Endothelial cell of umbilical vein (primary cell): ENCODE measurements at regions not wholly inside any gene's neighbourhood (a gene's known extent, or its start where the extent isn't known, plus 50 kb on each side); places are given as distances from the start of the nearest gene placed in this dataset.

ENCODE experiments used
- BruUV-seq: library from RNA; stranded (reverse); fragments of 400-500 nt; replicated peaks from 2 replicates; lab custom pipeline; 2021; lab: Mats Ljungman, UMichigan
- CTCF ChIA-PET: fragments of 300-600, 350-600 bp; sonication (Branson Sonifier 250); formaldehyde crosslinking; loops from one replicate; lab custom pipeline; 2021; ENCODE audit warnings: antibody characterized with exemption, inconsistent platforms; lab: Charles Lee
- POLR2A ChIA-PET: fragments of 300-600, 350-600 bp; sonication (Branson Sonifier 250); formaldehyde crosslinking; loops from one replicate; lab custom pipeline; 2021; ENCODE audit warnings: antibody characterized with exemption, inconsistent platforms; lab: Charles Lee
- DNase-seq: peaks from one replicate; pipeline ENCODE4 v3.0.0-alpha.2; 2011; ENCODE audit warnings: low read depth, low spot score
- FAIRE-seq: peaks from 2 replicates; lab custom pipeline; 2011; peaks lifted over from hg19 to GRCh38; lab: Jason Lieb, UNC
- H2AFZ ChIP-seq: 2 replicates; pipeline ENCODE4 v1.6.0; 2012; ENCODE audit warnings: low read depth, low read length, control low read depth, inconsistent platforms
- H3K27ac ChIP-seq: 2 replicates; pipeline ENCODE4 v1.5.1; 2011; ENCODE audit warnings: low read depth, mild to moderate bottlenecking, control low read depth, low read length, moderate library complexity; ENCODE audit not compliant: insufficient read depth
- H3K27me3 ChIP-seq, 2 experiments: 2 replicates each; pipeline versions ENCODE4 v1.6.0 to v1.6.1; 2011; ENCODE audit warnings: low read length in 2 of 2, mixed read lengths in 1 of 2; ENCODE audit not compliant: control insufficient read depth in 2 of 2, insufficient read depth in 2 of 2
- H3K36me3 ChIP-seq, 2 experiments: 2 replicates in 1 of 2; 3 replicates in 1 of 2; pipeline ENCODE4 v1.5.1; 2011; ENCODE audit warnings: low read length in 2 of 2, mild to moderate bottlenecking in 1 of 2, moderate library complexity in 1 of 2; ENCODE audit not compliant: control insufficient read depth in 2 of 2, insufficient read depth in 2 of 2; ENCODE audit errors: extremely low read depth in 1 of 2
- H3K4me1 ChIP-seq: 3 replicates; pipeline ENCODE4 v1.5.1; 2011; ENCODE audit warnings: mild to moderate bottlenecking, low read length; ENCODE audit not compliant: control insufficient read depth, insufficient read depth; ENCODE audit errors: extremely low read depth
- H3K4me2 ChIP-seq: 2 replicates; pipeline ENCODE4 v1.6.1; 2011; ENCODE audit warnings: low read length, control low read depth, mixed read lengths; ENCODE audit not compliant: insufficient read depth
- H3K4me3 ChIP-seq, 3 experiments: fragments of 200-600 bp in 1 of 3; sonication (generic), shearing (Covaris generic) in 1 of 3; replicated peaks in 1 of 3; 2 replicates each; pipeline ENCODE4 v1.5.1; 2011 to 2016; ENCODE audit warnings: control low read depth in 3 of 3, low read length in 3 of 3, mild to moderate bottlenecking in 2 of 3, inconsistent platforms in 1 of 3, low read depth in 1 of 3, moderate library complexity in 1 of 3; ENCODE audit not compliant: insufficient read depth in 1 of 3
- H3K79me2 ChIP-seq: 2 replicates; pipeline ENCODE4 v1.6.0; 2012; ENCODE audit warnings: low read length, inconsistent platforms; ENCODE audit not compliant: control insufficient read depth, insufficient read depth
- H3K9ac ChIP-seq: replicated peaks from 2 replicates; pipeline ENCODE3; 2011; ENCODE audit warnings: low read length, control low read depth; ENCODE audit not compliant: insufficient read depth; ENCODE audit errors: extremely low read depth
- H3K9me1 ChIP-seq: replicated peaks from 3 replicates; pipeline ENCODE4 v1.6.0; 2011; ENCODE audit warnings: mild to moderate bottlenecking, low read length; ENCODE audit not compliant: control insufficient read depth, insufficient read depth; ENCODE audit errors: extremely low read depth
- H3K9me3 ChIP-seq: replicated peaks from 2 replicates; pipeline ENCODE4 v1.5.1; 2012; ENCODE audit warnings: low read length, inconsistent platforms; ENCODE audit not compliant: control insufficient read depth, insufficient read depth
- H4K20me1 ChIP-seq: replicated peaks from 2 replicates; pipeline ENCODE3; 2011; ENCODE audit warnings: mild to moderate bottlenecking, low read length; ENCODE audit not compliant: control insufficient read depth, insufficient read depth; ENCODE audit errors: extremely low read depth
- CTCF ChIP-seq, 2 donors: IDR thresholded peaks; 1 replicate in 1 of 2; 2 replicates in 1 of 2; pipeline ENCODE4 v1.5.1; 2011; ENCODE audit warnings: low read length in 2 of 2, mild to moderate bottlenecking in 2 of 2, moderate library complexity in 2 of 2, control low read depth in 1 of 2, inconsistent platforms in 1 of 2, low read depth in 1 of 2; ENCODE audit not compliant: insufficient read depth in 1 of 2; ENCODE audit errors: extremely low read depth in 1 of 2
- JUN ChIP-seq: IDR thresholded peaks from 2 replicates; pipeline ENCODE4 v1.6.1; 2011; ENCODE audit warnings: borderline replicate concordance, low read depth; ENCODE audit not compliant: insufficient read length, insufficient read depth
- MAX ChIP-seq: IDR thresholded peaks from 2 replicates; pipeline ENCODE4 v1.6.1; 2011; ENCODE audit not compliant: insufficient read depth, insufficient read length
- POLR2AphosphoS5 ChIP-seq: IDR thresholded peaks from 2 replicates; pipeline ENCODE4 v1.6.1; 2012; ENCODE audit warnings: low read depth, mild to moderate bottlenecking, control low read depth, low read length, moderate library complexity; ENCODE audit not compliant: insufficient read depth
- dilution Hi-C: fragments of 300-500 bp; cut with MboI; formaldehyde crosslinking; loops from one replicate; pipeline ENCODE4 v1.15.0; 2019; ENCODE audit warnings: low sequenced_read_pairs; ENCODE audit not compliant: extremely low pct_ligation_motif_present
- intact Hi-C: fragments of 100-400 bp; cut with micrococcal nuclease; formaldehyde crosslinking; loops from one replicate; pipeline ENCODE4 v1.10.0; 2022

- Histone ChIP-seq H3K4me1 (no peaks in the 10 kb centered on the region), H3K9me3 (no peaks in the 10 kb centered on the region), H3K9me1 (no peaks in the 10 kb centered on the region), H4K20me1 (no peaks in the 10 kb centered on the region), H3K36me3 (no peaks in the 10 kb centered on the region), H3K4me2 (no peak overlapping the region), H3K27me3 (no peaks in the 10 kb centered on the region), H3K27ac (no peak overlapping the region), H3K79me2 (no peaks in the 10 kb centered on the region), H3K4me3 (no peak overlapping the region), H2AFZ (no peak overlapping the region), H3K9ac (no peak overlapping the region)
- intact Hi-C loops, result no loop called here
- ChIA-PET CTCF (interaction anchor here (1.2 to 1.4 kb wide), 3 partner anchors 10 to 112 kb away, joined by 3 to 11 read pairs (median 3); no protein-coding TSS in a partner anchor), POLR2A (no interaction called here)
- DNase-seq (no peak), FAIRE-seq (no peak)
- dilution Hi-C loops, result no loop called here
- no TSS peak for BruUV-seq
- TF ChIP-seq CTCF (IDR thresholded peaks at IDR 0.05; ENCODE audit: extremely low read depth in 1 of 2, insufficient read depth in 1 of 2, low read depth in 1 of 2, low read length in 2 of 2) (no peak), POLR2AphosphoS5 (no peak), MAX (no peak), JUN (no peak)
These were observed 50.1 kb upstream of the ELN start for GRCh38 chr7:73977619-73978618.
